Tibial nerve (tissue), 4 donors: ENCODE measurements at regions not wholly inside any gene's neighbourhood (a gene's known extent, or its start where the extent isn't known, plus 50 kb on each side); places are given as distances from the start of the nearest gene placed in this dataset.

Experiments
- EP300 ChIP-seq, 2 donors: sonication (generic); formaldehyde crosslinking; IDR thresholded peaks; one replicate each; pipeline ENCODE4 v1.6.1; 2017; ENCODE audit warnings: antibody characterized with exemption in 2 of 2, mild to moderate bottlenecking in 1 of 2
- POLR2A ChIP-seq, 2 donors: fragments of 450-650 bp; IDR thresholded peaks; one replicate each; pipeline ENCODE4 v1.6.1; 2017; ENCODE audit warnings: antibody characterized with exemption in 2 of 2, mild to moderate bottlenecking in 2 of 2, moderate library complexity in 2 of 2
- TF ChIP-seq, protein P1 (sequence below), 5 experiments: fragments of 200-600 bp in 3 of 5; fragments of 450-650 bp in 2 of 5; sonication (generic) in 3 of 5; IDR thresholded peaks; one replicate each; pipeline ENCODE4 v1.5.1; 2016 to 2019; ENCODE audit warnings: antibody characterized with exemption in 5 of 5, mild to moderate bottlenecking in 3 of 5, moderate library complexity in 2 of 5

DNA sequence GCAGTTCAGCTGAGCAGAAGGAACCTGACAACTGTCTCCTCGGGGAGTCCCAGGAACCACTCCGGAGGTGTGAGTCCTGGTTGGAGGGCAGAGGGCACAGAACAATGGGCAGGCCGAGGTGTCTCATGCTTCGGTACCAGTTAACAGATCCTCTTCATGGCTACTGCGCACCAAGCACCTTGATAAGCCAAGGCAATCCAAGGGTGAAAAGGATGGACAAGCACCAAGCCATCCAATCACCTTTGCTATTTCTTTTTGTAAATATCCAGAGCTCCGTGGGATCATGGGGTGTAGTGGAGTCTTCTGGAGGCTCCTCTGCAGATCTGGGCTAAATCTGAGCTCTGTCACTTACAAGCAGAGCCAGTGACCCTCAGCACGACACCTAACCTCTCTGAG lies 233.5 kb downstream of the WDR11 start:
- TF ChIP-seq, protein P1, sequence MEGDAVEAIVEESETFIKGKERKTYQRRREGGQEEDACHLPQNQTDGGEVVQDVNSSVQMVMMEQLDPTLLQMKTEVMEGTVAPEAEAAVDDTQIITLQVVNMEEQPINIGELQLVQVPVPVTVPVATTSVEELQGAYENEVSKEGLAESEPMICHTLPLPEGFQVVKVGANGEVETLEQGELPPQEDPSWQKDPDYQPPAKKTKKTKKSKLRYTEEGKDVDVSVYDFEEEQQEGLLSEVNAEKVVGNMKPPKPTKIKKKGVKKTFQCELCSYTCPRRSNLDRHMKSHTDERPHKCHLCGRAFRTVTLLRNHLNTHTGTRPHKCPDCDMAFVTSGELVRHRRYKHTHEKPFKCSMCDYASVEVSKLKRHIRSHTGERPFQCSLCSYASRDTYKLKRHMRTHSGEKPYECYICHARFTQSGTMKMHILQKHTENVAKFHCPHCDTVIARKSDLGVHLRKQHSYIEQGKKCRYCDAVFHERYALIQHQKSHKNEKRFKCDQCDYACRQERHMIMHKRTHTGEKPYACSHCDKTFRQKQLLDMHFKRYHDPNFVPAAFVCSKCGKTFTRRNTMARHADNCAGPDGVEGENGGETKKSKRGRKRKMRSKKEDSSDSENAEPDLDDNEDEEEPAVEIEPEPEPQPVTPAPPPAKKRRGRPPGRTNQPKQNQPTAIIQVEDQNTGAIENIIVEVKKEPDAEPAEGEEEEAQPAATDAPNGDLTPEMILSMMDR (IDR thresholded peaks at IDR 0.05), result no peak
- TF ChIP-seq POLR2A (IDR thresholded peaks at IDR 0.05) (no peak), EP300 (IDR thresholded peaks at IDR 0.05) (no peak)
